ENCODE measurements at regions not wholly inside any gene's neighbourhood (a gene's known extent, or its start where the extent isn't known, plus 50 kb on each side); places are given as distances from the start of the nearest gene placed in this dataset.
A peak's percentile ranks its signal among the peaks of the same experiment; 100 is the strongest.

GRCh38 chr7:101747879-101748345, 69.5 kb upstream of the CUX1 start:
- Histone ChIP-seq H3K4me1 (ENCODE audit: insufficient read depth, low read length) (peaks cover 19% of the 10 kb centered on the region), H3K79me2 (ENCODE audit: insufficient read depth, low read length) (peaks cover 2% of the 10 kb centered on the region; the same call in 1 of the 2 replicates), H3K36me3 (ENCODE audit: insufficient read depth, low read length) (no peaks in the 10 kb centered on the region), H4K20me1 (ENCODE audit: insufficient read depth, low read length) (no peaks in the 10 kb centered on the region), H2AFZ (ENCODE audit: low read depth, low read length) (no peak overlapping the region), H3K27me3 (ENCODE audit: insufficient read depth, low read length, poor library complexity) (no peaks in the 10 kb centered on the region), H3K4me2 (ENCODE audit: insufficient read depth, low read length) (no peak overlapping the region), H3K27ac (ENCODE audit: low read length) (no peak overlapping the region), H3K9ac (ENCODE audit: low read depth, low read length) (no peak overlapping the region), H3K9me3 (ENCODE audit: insufficient read depth, low read length, severe bottlenecking) (no peaks in the 10 kb centered on the region), H3K4me3 (ENCODE audit: low read depth in 1 of 2, low read length in 2 of 2) (no peak overlapping the region)
- DNase-seq (no peak), ATAC-seq (ENCODE audit: insufficient read depth, low read depth) (no peak)
- TF ChIP-seq EZH2 (IDR thresholded peaks at IDR 0.05; ENCODE audit: borderline replicate concordance, low read depth, low read length, severe bottlenecking) (no peak), CTCF (IDR thresholded peaks at IDR 0.05; ENCODE audit: borderline replicate concordance, extremely low read depth, low read length, poor library complexity, severe bottlenecking) (no peak)

- Histone ChIP-seq H3K4me1 (ENCODE audit: insufficient read depth, low read length) (peaks cover 24% of the 10 kb centered on the region), H2AFZ (ENCODE audit: low read depth, low read length) (no peak overlapping the region), H3K4me3 (ENCODE audit: low read depth in 1 of 2, low read length in 2 of 2) (no peak overlapping the region), H3K36me3 (ENCODE audit: insufficient read depth, low read length) (no peaks in the 10 kb centered on the region), H4K20me1 (ENCODE audit: insufficient read depth, low read length) (no peaks in the 10 kb centered on the region), H3K9ac (ENCODE audit: low read depth, low read length) (no peak overlapping the region), H3K27me3 (ENCODE audit: insufficient read depth, low read length, poor library complexity) (no peaks in the 10 kb centered on the region), H3K4me2 (ENCODE audit: insufficient read depth, low read length) (no peak overlapping the region), H3K9me3 (ENCODE audit: insufficient read depth, low read length, severe bottlenecking) (no peaks in the 10 kb centered on the region), H3K79me2 (ENCODE audit: insufficient read depth, low read length) (no peaks in the 10 kb centered on the region), H3K27ac (ENCODE audit: low read length) (no peak overlapping the region)
- TF ChIP-seq EZH2 (IDR thresholded peaks at IDR 0.05; ENCODE audit: borderline replicate concordance, low read depth, low read length, severe bottlenecking) = no peak
- TF ChIP-seq CTCF (IDR thresholded peaks at IDR 0.05; ENCODE audit: borderline replicate concordance, extremely low read depth, low read length, poor library complexity, severe bottlenecking) = no peak
- DNase-seq = no peak
- no peak for ATAC-seq (ENCODE audit: insufficient read depth, low read depth)
Measured at GRCh38 chr7:101749891-101750290, 67.5 kb upstream of the CUX1 start.

- H4K20me1 ChIP-seq (ENCODE audit: insufficient read depth, low read length) = no peaks in the 10 kb centered on the region
- H3K9me3 ChIP-seq (ENCODE audit: insufficient read depth, low read length, severe bottlenecking) = no peaks in the 10 kb centered on the region
- H3K4me3 ChIP-seq (ENCODE audit: low read depth in 1 of 2, low read length in 2 of 2) = no peak overlapping the region
- H3K4me2 ChIP-seq (ENCODE audit: insufficient read depth, low read length) = no peak overlapping the region; the same call in 1 of the 2 replicates
- peak overlapping the region; percentile 20; the same call in 1 of the 2 replicates for H2AFZ ChIP-seq (ENCODE audit: low read depth, low read length)
- H3K4me1 ChIP-seq (ENCODE audit: insufficient read depth, low read length) = peaks cover 21% of the 10 kb centered on the region
- H3K27me3 ChIP-seq (ENCODE audit: insufficient read depth, low read length, poor library complexity) = no peaks in the 10 kb centered on the region
- TF ChIP-seq EZH2 (IDR thresholded peaks at IDR 0.05; ENCODE audit: borderline replicate concordance, low read depth, low read length, severe bottlenecking) (no peak), CTCF (IDR thresholded peaks at IDR 0.05; ENCODE audit: borderline replicate concordance, extremely low read depth, low read length, poor library complexity, severe bottlenecking) (no peak)
- H3K79me2 ChIP-seq (ENCODE audit: insufficient read depth, low read length) = no peaks in the 10 kb centered on the region
- ATAC-seq (ENCODE audit: insufficient read depth, low read depth) (no peak), DNase-seq (no peak)
- H3K9ac ChIP-seq (ENCODE audit: low read depth, low read length) = no peak overlapping the region
- no peaks in the 10 kb centered on the region for H3K36me3 ChIP-seq (ENCODE audit: insufficient read depth, low read length)
- H3K27ac ChIP-seq (ENCODE audit: low read length) = peak overlapping the region; percentile 48; the same call in 1 of the 2 replicates
Measured at GRCh38 chr7:101753316-101753715, 64.1 kb upstream of the CUX1 start.

All from DND-41 (cell line).